Renal cortical epithelial cell (primary cell): ENCODE measurements at regions not wholly inside any gene's neighbourhood (a gene's known extent, or its start where the extent isn't known, plus 50 kb on each side); places are given as distances from the start of the nearest gene placed in this dataset.
"Not testable (repeated sequence)": the region's sequence is repeated elsewhere in the genome, so short reads cannot be mapped to it uniquely, and the experiment has no call there.

Source experiments
- DNase-seq: peaks from one replicate; pipeline ENCODE4 v3.0.0-alpha.2; 2011; ENCODE audit warnings: low read depth

GRCh38 chr9:67635067-67635466 is 223.7 kb upstream of the ANKRD20A1 start:
- not testable (repeated sequence) for DNase-seq

GRCh38 chr9:67611900-67612299 is 246.8 kb upstream of the ANKRD20A1 start:
- DNase-seq = not testable (repeated sequence)

GRCh38 chr9:67609872-67610271 is 248.9 kb upstream of the ANKRD20A1 start:
- not testable (repeated sequence) for DNase-seq

DNA sequence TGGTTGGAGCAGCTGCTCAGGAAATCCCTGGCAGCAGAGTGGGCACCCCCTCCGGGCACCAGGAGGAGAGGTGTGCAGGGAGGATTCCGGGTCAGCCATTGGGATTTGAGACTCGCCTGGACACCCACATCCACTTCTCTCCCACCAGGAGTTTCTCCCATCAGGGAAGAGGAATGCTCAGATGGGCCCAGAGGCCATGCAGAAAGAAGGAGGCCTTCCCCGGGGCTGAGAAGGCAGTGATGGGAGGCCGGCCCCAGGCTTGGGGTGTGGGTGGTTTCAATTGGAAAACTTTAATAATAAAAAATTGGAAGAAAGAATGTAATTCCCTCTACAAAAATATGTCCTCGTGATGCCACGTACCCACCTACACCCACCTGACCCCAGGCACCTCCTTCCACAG is 249.3 kb upstream of the ANKRD20A1 start:
- DNase-seq = not testable (repeated sequence)

- DNase-seq = not testable (repeated sequence)
Observed at GRCh38 chr9:67605113-67605512, 253.6 kb upstream of the ANKRD20A1 start.

DNA sequence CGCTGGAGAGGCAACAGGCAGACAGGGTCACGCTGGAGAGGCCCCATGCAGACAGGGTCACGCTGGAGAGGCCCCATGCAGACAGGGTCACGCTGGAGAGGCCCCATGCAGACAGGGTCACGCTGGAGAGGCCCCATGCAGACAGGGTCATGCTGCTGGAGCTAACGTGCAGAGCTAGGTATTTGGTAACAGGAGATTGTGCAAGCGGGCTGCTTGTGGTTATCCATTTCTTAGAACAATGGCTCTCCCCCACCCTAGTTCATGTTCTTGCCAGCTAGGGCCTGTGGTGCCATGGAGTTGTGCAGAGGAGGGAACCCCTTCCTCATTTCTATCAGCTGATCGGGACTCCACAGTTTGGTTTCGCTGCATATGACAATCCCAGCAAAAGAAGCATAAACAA is 255.1 kb upstream of the ANKRD20A1 start:
- DNase-seq = not testable (repeated sequence)

- not testable (repeated sequence) for DNase-seq
Observed at GRCh38 chr9:67592424-67592823, 266.3 kb upstream of the ANKRD20A1 start.

DNA sequence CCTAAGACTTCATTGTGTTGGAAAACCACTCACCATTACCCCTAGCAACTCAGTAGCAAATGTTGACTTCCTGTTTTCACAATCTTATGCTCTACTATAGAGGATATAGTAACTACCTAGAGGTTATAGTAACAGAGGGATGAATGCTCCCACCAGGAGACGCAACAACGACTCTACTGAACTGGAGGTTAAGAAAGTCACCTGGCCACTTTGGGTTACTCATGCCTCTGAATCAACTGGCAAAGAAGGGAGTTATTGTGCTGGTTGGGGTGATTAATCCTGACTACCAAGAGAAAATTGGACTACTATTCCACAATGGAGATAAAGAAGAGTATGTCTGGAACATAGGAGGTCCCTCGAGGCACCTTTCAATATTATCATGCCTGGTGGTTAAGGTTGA is 302.9 kb upstream of the ANKRD20A1 start:
- DNase-seq = not testable (repeated sequence)

DNA sequence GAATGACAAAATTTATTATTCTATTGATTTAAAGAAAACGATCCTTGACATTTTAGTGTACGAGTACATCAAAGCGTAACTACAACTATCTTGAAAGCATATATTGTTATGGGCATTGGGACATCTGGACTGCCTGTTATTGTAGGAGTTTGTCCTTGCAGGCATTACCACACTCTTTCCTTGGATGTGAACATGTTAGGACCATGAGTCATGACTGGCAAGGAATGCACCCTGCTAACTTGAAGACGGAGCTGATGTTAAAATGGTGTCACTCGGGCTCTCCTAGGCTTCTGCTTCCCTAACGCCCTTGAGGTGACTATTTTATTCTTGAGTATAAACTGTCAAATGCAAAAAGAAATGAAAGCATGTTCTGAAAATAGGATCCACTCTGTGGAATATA is 308.7 kb upstream of the ANKRD20A1 start:
- not testable (repeated sequence) for DNase-seq

GRCh38 chr9:67529834-67530233 is 328.9 kb upstream of the ANKRD20A1 start:
- DNase-seq = not testable (repeated sequence)

GRCh38 chr9:67516938-67517337 is 341.8 kb upstream of the ANKRD20A1 start:
- not testable (repeated sequence) for DNase-seq

DNA sequence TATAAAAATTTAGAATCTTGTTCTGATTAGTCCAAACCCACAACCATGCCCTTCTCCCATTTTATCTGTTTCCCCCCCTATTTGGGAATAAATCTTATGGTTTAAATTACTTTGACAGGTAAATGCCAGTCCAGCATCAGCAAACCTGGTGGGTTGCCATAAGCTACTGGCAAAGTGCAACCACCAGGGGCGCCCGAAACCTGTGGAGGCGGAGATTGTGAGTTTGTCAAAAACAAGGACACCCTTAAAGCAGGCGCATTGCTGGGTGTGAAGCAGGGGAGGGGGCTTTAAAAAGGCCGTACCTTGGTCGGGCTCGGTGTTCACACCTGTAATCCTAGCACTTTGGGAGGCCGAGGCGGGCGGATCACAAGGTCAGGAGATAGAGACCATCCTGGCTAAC is 344.1 kb upstream of the ANKRD20A1 start:
- DNase-seq = not testable (repeated sequence)

- not testable (repeated sequence) for DNase-seq
Observed at GRCh38 chr9:67503728-67504369, 354.9 kb upstream of the ANKRD20A1 start.

DNA sequence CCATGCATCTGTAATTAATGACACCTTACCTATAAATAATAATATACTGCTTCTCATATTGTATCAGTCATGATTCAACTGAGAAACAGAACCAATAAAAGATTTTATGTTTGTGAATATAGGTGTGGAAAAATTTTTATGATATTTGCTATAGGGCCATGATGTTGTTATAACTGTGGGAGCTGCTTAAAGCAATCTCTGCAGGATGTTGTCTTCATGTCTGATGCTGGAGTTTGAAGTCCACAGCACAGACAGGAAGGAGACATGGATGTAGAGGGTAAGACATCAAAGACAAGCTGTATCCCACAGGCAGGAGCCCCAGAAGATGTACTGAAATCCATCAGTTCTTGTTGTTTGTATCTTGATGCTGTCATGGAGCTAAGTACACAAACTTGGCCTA is 366.7 kb upstream of the ANKRD20A1 start:
- not testable (repeated sequence) for DNase-seq

DNA sequence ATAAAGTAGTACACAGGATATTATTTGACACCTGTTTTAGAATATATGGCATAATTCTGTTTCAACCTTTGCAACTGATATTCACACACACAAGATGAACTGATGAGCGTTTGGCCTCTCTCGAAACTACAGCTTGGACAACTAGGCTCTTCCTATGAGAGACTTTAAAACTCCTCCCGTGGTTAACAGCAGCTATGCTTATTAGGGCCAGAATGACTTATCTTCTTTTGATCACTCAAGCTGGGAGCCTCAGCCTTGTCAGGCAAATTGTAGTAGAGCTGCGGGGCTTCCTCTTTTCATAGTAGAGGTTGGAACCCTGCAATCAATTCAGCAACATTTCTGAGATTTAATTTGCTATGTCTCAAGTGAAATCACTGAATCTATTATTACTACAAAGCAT is 381.3 kb upstream of the ANKRD20A1 start:
- not testable (repeated sequence) for DNase-seq

DNA sequence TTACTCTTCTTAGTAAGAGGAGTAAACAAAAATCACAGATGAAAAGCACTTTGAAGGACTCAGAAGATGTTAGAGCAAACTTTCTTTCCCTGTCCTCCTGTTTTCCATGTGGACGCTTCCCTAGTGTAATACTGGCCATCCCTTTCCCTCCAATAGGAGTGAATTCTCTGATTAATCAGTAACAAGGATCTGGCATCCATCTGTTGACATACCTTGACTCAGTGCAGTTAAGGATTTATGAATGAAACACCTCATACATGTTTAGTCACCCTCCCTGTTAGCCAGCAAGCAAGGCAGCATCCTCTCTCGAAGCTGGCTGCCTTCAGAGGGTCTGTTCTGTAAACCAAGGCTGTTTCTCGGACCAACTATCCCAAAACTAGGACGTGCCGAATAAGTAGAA is 388.0 kb upstream of the ANKRD20A1 start:
- not testable (repeated sequence) for DNase-seq

- DNase-seq = not testable (repeated sequence)
Observed at GRCh38 chr9:67468326-67468725, 390.4 kb upstream of the ANKRD20A1 start.

DNA sequence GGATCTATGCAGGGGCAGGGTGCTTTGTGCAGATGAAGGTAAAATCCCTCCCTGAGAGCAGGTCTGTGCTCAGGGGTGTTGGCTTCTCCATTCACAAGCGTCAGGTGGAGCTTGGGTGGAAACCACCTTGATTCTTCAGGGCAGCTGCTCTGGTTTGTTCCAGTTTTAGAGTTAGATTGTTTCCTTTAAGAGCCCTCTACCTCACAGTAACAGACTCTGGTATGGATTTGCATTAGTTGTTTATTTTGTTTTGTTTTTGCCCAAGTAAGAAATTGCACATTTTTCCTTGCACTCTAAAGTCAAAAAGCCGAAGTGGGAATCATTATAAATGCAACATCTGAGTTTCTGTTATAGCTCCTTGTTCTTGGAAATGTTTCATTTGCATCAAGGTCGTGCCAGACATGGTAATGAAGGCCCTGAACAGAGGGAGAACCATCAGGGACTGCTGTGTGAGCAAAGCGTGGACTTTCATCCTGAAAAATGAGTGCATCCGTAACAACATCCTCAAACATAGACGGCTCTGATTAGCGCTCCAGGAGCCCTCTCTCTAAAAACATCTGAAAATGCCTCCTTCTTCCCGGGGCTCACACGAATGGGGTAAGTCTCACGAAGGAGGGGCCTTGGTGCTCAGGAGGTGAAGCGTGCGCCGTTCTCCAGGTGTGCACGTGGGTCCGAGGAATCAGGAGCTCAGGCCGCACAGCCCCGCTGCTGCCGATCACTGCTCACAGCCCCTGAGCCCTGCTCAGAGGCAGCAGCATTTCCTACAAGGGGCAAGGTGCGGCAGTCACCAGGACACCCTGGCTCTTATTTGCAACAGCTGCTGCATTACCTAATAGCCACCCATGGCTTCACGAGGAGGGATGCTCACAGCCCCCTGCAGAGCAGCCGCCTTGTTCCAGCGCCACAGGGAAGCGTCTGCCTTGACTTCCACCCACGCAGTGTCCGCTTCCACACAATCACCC is 396.7 kb upstream of the ANKRD20A1 start:
- DNase-seq = not testable (repeated sequence)

GRCh38 chr9:67452941-67453340 is 405.8 kb upstream of the ANKRD20A1 start:
- DNase-seq = not testable (repeated sequence)

- DNase-seq = not testable (repeated sequence)
Observed at GRCh38 chr9:67442313-67442712, 416.4 kb upstream of the ANKRD20A1 start.

DNA sequence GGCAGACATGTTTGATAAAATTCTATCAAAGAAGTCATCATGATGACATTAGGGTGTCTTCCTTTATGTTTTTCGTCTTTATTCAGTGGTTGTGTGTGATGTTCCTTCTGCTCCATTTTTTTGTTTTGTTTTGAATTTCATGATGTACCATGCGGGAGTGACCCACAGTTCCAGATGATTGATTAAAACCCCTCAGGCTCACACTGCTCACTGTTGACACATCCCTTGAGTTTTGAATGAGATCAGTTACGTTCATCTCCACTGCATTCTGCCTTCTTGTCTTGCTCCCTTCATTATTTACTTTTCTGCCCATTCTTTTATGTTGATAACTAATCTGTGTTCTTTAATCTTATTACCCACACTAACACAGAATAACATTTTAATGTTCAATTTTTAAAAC is 421.7 kb upstream of the ANKRD20A1 start:
- DNase-seq = not testable (repeated sequence)

- DNase-seq = not testable (repeated sequence)
Observed at GRCh38 chr9:67424881-67425280, 432.5 kb upstream of the SPATA31A3 start.
